Uterus (tissue), 3 donors: ENCODE measurements at regions not wholly inside any gene's neighbourhood (a gene's known extent, or its start where the extent isn't known, plus 50 kb on each side); places are given as distances from the start of the nearest gene placed in this dataset.

ENCODE experiments used
- DNase-seq, 2 donors: peaks; one replicate each; pipeline ENCODE4 v3.0.0-alpha.2; 2019 to 2020
- H3K27ac ChIP-seq, 2 donors: fragments of 200-600 bp; sonication (generic); 1 replicate in 1 of 2; 2 replicates in 1 of 2; pipeline ENCODE4 v1.5.1; 2016 to 2018
- H3K27me3 ChIP-seq, 2 donors: fragments of 200-600 bp; sonication (generic); one replicate each; pipeline ENCODE4 v1.5.1; 2018 to 2019; ENCODE audit warnings: control low read depth in 1 of 2
- H3K36me3 ChIP-seq, 2 donors: fragments of 200-600 bp; sonication (generic); one replicate each; pipeline ENCODE4 v1.5.1; 2019; ENCODE audit warnings: control low read depth in 1 of 2
- H3K4me1 ChIP-seq, 2 donors: fragments of 200-600 bp; sonication (generic); one replicate each; pipeline ENCODE4 v1.5.1; 2018 to 2019; ENCODE audit warnings: control low read depth in 1 of 2
- H3K4me3 ChIP-seq, 2 donors: fragments of 200-600 bp; sonication (generic); 1 replicate in 1 of 2; 2 replicates in 1 of 2; pipeline ENCODE4 v1.5.1; 2018 to 2019; ENCODE audit warnings: mild to moderate bottlenecking in 1 of 2
- H3K9me3 ChIP-seq, 2 donors: fragments of 200-600 bp; sonication (generic); one replicate each; pipeline ENCODE4 v1.5.1; 2019; ENCODE audit warnings: control low read depth in 1 of 2
- CTCF ChIP-seq, 4 experiments: fragments of 200-600 bp in 2 of 4; fragments of 450-650 bp in 2 of 4; sonication (generic) in 2 of 4; IDR thresholded peaks; one replicate each; pipeline ENCODE4 v1.5.1; 2016 to 2019; ENCODE audit warnings: antibody characterized with exemption in 4 of 4, mild to moderate bottlenecking in 2 of 4, moderate library complexity in 1 of 4
- POLR2A ChIP-seq, 2 donors: fragments of 450-650 bp; IDR thresholded peaks; one replicate each; pipeline ENCODE4 v1.6.1; 2016; ENCODE audit warnings: antibody characterized with exemption in 2 of 2, mild to moderate bottlenecking in 1 of 2, moderate library complexity in 1 of 2
- intact Hi-C: fragments of 100-400 bp; cut with DNase I; formaldehyde crosslinking; loops from one replicate; pipeline ENCODE4 v1.15.1; 2023; ENCODE audit warnings: low total_unique reads
- donor health status: DM: yes; HTN: yes; CAD: no.

- no peaks in the 10 kb centered on the region for H3K4me1 ChIP-seq
- no peak overlapping the region for H3K4me3 ChIP-seq
- DNase-seq, result no peak
- no peaks in the 10 kb centered on the region for H3K36me3 ChIP-seq
- no peak overlapping the region for H3K27ac ChIP-seq
- no peaks in the 10 kb centered on the region for H3K9me3 ChIP-seq
- TF ChIP-seq POLR2A (IDR thresholded peaks at IDR 0.05) (no peak), CTCF (IDR thresholded peaks at IDR 0.05) (no peak)
- intact Hi-C loops, result no loop called here
- H3K27me3 ChIP-seq, result no peaks in the 10 kb centered on the region
Measured at GRCh38 chr1:81714636-81715035, 86.1 kb upstream of the ADGRL2 start.

GRCh38 chr1:81712425-81712824 lies 88.3 kb upstream of the ADGRL2 start:
- Histone ChIP-seq H3K27me3 (no peaks in the 10 kb centered on the region), H3K4me3 (no peak overlapping the region), H3K4me1 (no peaks in the 10 kb centered on the region), H3K36me3 (no peaks in the 10 kb centered on the region), H3K27ac (no peak overlapping the region), H3K9me3 (no peaks in the 10 kb centered on the region)
- TF ChIP-seq CTCF (IDR thresholded peaks at IDR 0.05) (no peak), POLR2A (IDR thresholded peaks at IDR 0.05) (no peak)
- no peak for DNase-seq
- intact Hi-C loops, result no loop called here

GRCh38 chr1:81710857-81711256 lies 89.9 kb upstream of the ADGRL2 start:
- Histone ChIP-seq H3K27ac (no peak overlapping the region), H3K36me3 (no peaks in the 10 kb centered on the region), H3K9me3 (no peaks in the 10 kb centered on the region), H3K4me3 (no peak overlapping the region), H3K4me1 (no peaks in the 10 kb centered on the region), H3K27me3 (no peaks in the 10 kb centered on the region)
- TF ChIP-seq POLR2A (IDR thresholded peaks at IDR 0.05) (no peak), CTCF (IDR thresholded peaks at IDR 0.05) (no peak)
- intact Hi-C loops, result no loop called here
- no peak for DNase-seq

GRCh38 chr1:81708250-81708649 lies 92.5 kb upstream of the ADGRL2 start:
- TF ChIP-seq CTCF (IDR thresholded peaks at IDR 0.05), result no peak
- H3K27me3 ChIP-seq, result no peaks in the 10 kb centered on the region
- no peak overlapping the region for H3K4me3 ChIP-seq
- H3K9me3 ChIP-seq, result no peaks in the 10 kb centered on the region
- intact Hi-C loops, result no loop called here
- no peaks in the 10 kb centered on the region for H3K36me3 ChIP-seq
- no peak for DNase-seq
- no peak overlapping the region for H3K27ac ChIP-seq
- H3K4me1 ChIP-seq, result no peaks in the 10 kb centered on the region

- H3K9me3 ChIP-seq, result no peaks in the 10 kb centered on the region
- no peaks in the 10 kb centered on the region for H3K4me1 ChIP-seq
- H3K27ac ChIP-seq, result no peak overlapping the region
- no peak for TF ChIP-seq CTCF (IDR thresholded peaks at IDR 0.05)
- TF ChIP-seq POLR2A (IDR thresholded peaks at IDR 0.05), result no peak
- H3K36me3 ChIP-seq, result no peaks in the 10 kb centered on the region
- DNase-seq, result no peak
- no peak overlapping the region for H3K4me3 ChIP-seq
- intact Hi-C loops, result no loop called here
- H3K27me3 ChIP-seq, result no peaks in the 10 kb centered on the region
Measured at GRCh38 chr1:81706650-81707435, 93.9 kb upstream of the ADGRL2 start.
